GM12872 (cell line): ENCODE measurements at regions not wholly inside any gene's neighbourhood (a gene's known extent, or its start where the extent isn't known, plus 50 kb on each side); places are given as distances from the start of the nearest gene placed in this dataset.

Experiments
- TF ChIP-seq, protein P1 (sequence below): IDR thresholded peaks from 3 replicates; pipeline ENCODE4 v1.5.1; 2011; ENCODE audit warnings: low read depth, mild to moderate bottlenecking, low read length, moderate library complexity; ENCODE audit not compliant: insufficient read depth

DNA sequence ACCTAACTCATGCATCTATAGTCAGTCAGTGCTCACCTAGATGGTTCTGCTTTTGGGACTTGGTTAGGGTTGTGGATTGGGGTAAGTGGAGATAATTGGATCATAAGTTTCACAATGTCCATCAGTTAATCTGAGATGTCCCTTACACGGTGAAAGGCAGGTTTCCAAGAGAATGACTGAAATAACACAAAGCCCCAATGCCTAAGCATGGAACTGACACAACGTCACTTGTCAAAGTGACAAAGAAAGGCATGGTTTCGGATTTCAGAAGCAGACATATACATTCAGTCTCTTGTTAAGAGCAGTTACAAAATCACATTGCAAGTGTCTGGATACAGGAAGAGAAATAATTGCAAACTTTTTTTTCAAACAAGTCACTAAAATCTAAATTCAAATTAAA lies 1456.9 kb downstream of the TECRL start:
- TF ChIP-seq, protein P1, sequence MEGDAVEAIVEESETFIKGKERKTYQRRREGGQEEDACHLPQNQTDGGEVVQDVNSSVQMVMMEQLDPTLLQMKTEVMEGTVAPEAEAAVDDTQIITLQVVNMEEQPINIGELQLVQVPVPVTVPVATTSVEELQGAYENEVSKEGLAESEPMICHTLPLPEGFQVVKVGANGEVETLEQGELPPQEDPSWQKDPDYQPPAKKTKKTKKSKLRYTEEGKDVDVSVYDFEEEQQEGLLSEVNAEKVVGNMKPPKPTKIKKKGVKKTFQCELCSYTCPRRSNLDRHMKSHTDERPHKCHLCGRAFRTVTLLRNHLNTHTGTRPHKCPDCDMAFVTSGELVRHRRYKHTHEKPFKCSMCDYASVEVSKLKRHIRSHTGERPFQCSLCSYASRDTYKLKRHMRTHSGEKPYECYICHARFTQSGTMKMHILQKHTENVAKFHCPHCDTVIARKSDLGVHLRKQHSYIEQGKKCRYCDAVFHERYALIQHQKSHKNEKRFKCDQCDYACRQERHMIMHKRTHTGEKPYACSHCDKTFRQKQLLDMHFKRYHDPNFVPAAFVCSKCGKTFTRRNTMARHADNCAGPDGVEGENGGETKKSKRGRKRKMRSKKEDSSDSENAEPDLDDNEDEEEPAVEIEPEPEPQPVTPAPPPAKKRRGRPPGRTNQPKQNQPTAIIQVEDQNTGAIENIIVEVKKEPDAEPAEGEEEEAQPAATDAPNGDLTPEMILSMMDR = no peak

DNA sequence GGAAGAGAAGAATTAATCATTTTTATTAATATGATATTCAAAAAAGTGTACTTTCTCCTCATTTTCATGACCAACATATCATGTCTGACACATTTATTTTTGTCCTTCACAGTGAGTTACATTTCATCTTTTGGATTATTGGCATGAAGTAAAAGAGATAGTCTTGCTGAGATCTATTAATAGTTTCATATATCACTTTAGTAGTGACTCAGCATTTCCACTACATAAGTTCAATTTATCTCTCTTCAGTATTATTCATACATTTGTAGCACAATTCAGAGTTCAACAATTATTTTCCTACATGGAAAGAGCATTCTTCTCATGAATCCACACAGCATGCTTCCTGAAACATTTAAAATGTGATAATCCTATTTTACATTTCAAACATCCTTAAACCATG lies 1461.1 kb downstream of the TECRL start:
- TF ChIP-seq, protein P1 = no peak

DNA sequence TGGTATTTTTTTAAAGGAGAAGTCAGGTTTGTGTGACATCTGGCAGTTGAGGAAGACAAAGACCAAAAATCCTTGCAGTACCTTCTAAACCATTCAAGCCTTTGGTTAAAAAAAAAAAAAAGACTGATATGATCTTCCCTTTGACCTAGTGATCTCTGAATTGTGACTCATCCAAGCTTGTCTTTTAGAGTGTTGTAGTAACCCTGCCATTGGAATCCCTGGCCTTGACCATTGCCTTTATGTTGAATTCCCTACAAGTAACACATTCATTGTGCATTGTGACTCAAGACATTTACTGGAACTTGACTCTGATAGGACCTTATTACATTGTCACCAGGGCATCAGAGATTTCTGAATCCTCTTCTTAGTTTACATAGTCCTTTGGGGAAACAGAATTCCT lies 1469.0 kb downstream of the TECRL start:
- TF ChIP-seq, protein P1 = no peak

DNA sequence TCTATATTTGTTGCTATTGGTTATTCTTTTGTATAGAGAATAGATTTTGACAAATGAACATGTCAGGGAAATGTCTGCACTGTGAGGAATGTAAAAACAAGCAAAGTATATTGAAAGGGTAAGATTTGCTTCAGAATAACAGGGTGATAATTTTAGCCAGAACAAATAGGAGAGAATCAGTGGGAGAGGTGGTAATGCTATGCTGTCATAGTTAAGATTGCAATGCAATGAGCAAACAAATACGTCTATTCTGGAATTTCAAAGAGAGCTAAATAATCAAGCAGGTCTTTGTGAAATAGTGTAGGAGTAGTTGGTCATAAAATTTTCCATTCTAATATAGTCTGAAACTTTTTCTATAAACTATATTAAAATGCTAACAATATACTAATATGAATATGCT lies 1478.4 kb downstream of the TECRL start:
- TF ChIP-seq, protein P1 = no peak

DNA sequence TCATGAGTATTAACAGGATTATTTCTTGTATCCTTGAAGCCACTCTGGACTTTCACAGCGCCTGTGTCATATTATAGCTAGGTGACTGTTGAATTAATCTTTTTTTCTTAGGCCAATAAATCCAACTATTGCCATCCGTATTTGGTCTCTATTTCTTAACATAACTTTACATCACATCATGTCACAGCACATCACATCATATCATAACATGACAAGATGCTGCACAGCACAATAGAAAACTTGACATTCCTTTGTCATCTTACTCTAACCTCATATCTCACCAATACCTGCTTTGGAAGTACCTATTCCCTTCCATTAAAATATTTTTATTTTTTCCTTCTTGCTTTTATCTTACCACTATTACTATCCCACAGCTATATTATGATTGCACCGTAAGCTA lies 1480.8 kb downstream of the TECRL start:
- TF ChIP-seq, protein P1 = no peak

DNA sequence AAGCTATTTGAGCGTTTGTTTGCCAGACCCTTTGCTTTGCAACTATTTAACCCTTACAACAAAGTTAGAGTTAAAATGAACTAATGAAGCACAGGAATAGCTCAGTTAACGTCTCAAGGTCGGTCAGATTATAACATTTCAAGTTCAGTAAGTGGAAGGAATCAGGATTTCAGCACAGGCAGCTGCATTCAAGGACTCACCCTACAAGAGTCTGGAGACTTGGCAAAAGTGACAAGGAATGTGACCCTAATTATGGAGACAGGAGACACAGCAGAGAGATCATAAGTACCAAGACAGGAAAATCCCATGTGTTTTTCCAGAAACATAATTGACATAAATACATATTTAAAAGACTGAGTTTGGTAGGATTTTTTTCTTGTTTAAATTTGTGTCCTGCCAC lies 1481.7 kb downstream of the TECRL start:
- TF ChIP-seq, protein P1 = no peak

DNA sequence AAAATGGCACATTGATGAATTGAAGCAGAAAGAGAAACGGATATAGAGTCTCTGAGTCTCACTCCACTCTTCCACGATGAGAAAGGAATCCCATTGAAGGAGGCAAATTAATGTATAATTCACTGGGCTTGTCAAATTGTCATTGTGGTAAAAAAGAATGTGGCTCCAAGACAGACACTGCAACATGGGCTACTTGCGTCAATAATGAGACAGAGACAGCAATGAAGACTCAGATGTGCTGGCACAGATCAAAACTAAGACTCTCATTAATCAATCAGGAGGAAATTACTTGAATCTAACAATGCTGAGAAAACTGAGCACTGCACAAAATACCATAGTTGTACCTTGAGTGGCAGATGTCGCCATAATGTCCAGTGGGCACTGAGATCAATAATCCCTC lies 1485.5 kb downstream of the TECRL start:
- TF ChIP-seq, protein P1 = no peak

DNA sequence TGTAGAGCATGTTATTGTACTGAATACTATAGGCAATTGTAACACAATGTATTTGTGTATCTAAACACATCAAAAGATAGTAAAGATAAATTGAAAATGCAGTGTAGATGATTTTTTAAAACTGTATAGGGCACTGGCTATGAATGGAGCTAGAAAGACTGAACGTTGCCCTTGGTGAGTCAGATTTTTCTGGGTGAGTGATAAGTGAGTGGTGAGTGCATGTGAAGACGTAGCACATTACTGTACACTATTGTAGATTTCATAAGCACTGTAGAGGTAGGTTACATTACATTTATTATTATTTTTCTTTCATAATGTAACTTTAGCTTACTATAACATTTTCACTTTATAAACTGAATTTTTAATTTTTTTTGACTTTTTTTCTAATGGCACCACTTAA lies 1491.6 kb downstream of the TECRL start:
- TF ChIP-seq, protein P1 = no peak
